RWPE2 (cell line): ENCODE measurements at regions not wholly inside any gene's neighbourhood (a gene's known extent, or its start where the extent isn't known, plus 50 kb on each side); places are given as distances from the start of the nearest gene placed in this dataset.

Experiments used
- ATAC-seq: fragments of 200-7000 bp; cut with Tn5 transposase; 3 replicates; pipeline ENCODE4 v1.9.1; 2021; ENCODE audit warnings: low read depth
- DNase-seq: peaks from one replicate; pipeline ENCODE4 v3.0.0-alpha.2; 2020; ENCODE audit warnings: low spot score
- H3K27ac ChIP-seq: fragments of 450-650 bp; 2 replicates; pipeline ENCODE4 v1.5.1; 2017; ENCODE audit warnings: mild to moderate bottlenecking; ENCODE audit not compliant: poor library complexity, severe bottlenecking
- H3K27me3 ChIP-seq: fragments of 250-450 bp; sonication (Bioruptor Pico); 2 replicates; pipeline ENCODE4 v1.5.1; 2021; ENCODE audit warnings: mild to moderate bottlenecking, moderate library complexity; ENCODE audit not compliant: insufficient read depth, poor library complexity, severe bottlenecking
- H3K36me3 ChIP-seq: fragments of 250-450 bp; sonication (Bioruptor Pico); 2 replicates; pipeline ENCODE4 v1.5.1; 2020; ENCODE audit warnings: low read depth, mild to moderate bottlenecking, moderate library complexity
- H3K4me1 ChIP-seq: fragments of 250-450 bp; sonication (Bioruptor Pico); 2 replicates; pipeline ENCODE4 v1.5.1; 2021; ENCODE audit warnings: mild to moderate bottlenecking, moderate library complexity; ENCODE audit not compliant: insufficient read depth, poor library complexity, severe bottlenecking
- H3K4me3 ChIP-seq: fragments of 250-450 bp; sonication (Bioruptor Pico); 2 replicates; pipeline ENCODE4 v1.5.1; 2021; ENCODE audit warnings: mild to moderate bottlenecking, moderate library complexity; ENCODE audit not compliant: severe bottlenecking
- H3K9me3 ChIP-seq: fragments of 250-450 bp; sonication (Bioruptor Pico); 2 replicates; pipeline ENCODE4 v1.5.1; 2021; ENCODE audit warnings: mild to moderate bottlenecking, moderate library complexity; ENCODE audit not compliant: severe bottlenecking
- TF ChIP-seq, protein P1 (sequence below): fragments of 450-650 bp; IDR thresholded peaks from one replicate; pipeline ENCODE4 v1.5.1; 2017; ENCODE audit warnings: mild to moderate bottlenecking, moderate library complexity; ENCODE audit not compliant: poor library complexity, severe bottlenecking

- Histone ChIP-seq H3K4me1 (no peaks in the 10 kb centered on the region), H3K27ac (no peak overlapping the region), H3K36me3 (no peaks in the 10 kb centered on the region), H3K9me3 (no peaks in the 10 kb centered on the region), H3K4me3 (no peak overlapping the region), H3K27me3 (no peaks in the 10 kb centered on the region)
- ATAC-seq = no peak
- no peak for DNase-seq
- TF ChIP-seq, protein P1, sequence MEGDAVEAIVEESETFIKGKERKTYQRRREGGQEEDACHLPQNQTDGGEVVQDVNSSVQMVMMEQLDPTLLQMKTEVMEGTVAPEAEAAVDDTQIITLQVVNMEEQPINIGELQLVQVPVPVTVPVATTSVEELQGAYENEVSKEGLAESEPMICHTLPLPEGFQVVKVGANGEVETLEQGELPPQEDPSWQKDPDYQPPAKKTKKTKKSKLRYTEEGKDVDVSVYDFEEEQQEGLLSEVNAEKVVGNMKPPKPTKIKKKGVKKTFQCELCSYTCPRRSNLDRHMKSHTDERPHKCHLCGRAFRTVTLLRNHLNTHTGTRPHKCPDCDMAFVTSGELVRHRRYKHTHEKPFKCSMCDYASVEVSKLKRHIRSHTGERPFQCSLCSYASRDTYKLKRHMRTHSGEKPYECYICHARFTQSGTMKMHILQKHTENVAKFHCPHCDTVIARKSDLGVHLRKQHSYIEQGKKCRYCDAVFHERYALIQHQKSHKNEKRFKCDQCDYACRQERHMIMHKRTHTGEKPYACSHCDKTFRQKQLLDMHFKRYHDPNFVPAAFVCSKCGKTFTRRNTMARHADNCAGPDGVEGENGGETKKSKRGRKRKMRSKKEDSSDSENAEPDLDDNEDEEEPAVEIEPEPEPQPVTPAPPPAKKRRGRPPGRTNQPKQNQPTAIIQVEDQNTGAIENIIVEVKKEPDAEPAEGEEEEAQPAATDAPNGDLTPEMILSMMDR = no peak
Observed at GRCh38 chr11:96967616-96968015, 577.8 kb downstream of the JRKL start.

GRCh38 chr11:96969251-96969650, 579.4 kb downstream of the JRKL start:
- Histone ChIP-seq H3K27ac (no peak overlapping the region), H3K27me3 (no peaks in the 10 kb centered on the region), H3K4me3 (no peak overlapping the region), H3K9me3 (no peaks in the 10 kb centered on the region), H3K36me3 (no peaks in the 10 kb centered on the region), H3K4me1 (no peaks in the 10 kb centered on the region)
- TF ChIP-seq, protein P1 = no peak
- DNase-seq = no peak
- peak; percentile 50; the same call in 2 of the 3 replicates for ATAC-seq

GRCh38 chr11:96978751-96979150, 588.9 kb downstream of the JRKL start:
- Histone ChIP-seq H3K4me1 (no peaks in the 10 kb centered on the region), H3K36me3 (no peaks in the 10 kb centered on the region), H3K4me3 (no peak overlapping the region), H3K9me3 (no peaks in the 10 kb centered on the region), H3K27ac (no peak overlapping the region), H3K27me3 (no peaks in the 10 kb centered on the region)
- DNase-seq = no peak
- TF ChIP-seq, protein P1 = no peak
- ATAC-seq = no peak

- no peak overlapping the region for H3K4me3 ChIP-seq
- no peaks in the 10 kb centered on the region for H3K4me1 ChIP-seq
- H3K27ac ChIP-seq = no peak overlapping the region
- ATAC-seq (no peak), DNase-seq (no peak)
- TF ChIP-seq, protein P1 = no peak
- H3K27me3 ChIP-seq = no peaks in the 10 kb centered on the region
- H3K9me3 ChIP-seq = no peaks in the 10 kb centered on the region
- H3K36me3 ChIP-seq = no peaks in the 10 kb centered on the region
Observed at GRCh38 chr11:96986516-96986915, 596.7 kb downstream of the JRKL start.

- H3K36me3 ChIP-seq = no peaks in the 10 kb centered on the region
- ATAC-seq (no peak), DNase-seq (no peak)
- peaks cover 2% of the 10 kb centered on the region for H3K27me3 ChIP-seq
- no peak overlapping the region for H3K27ac ChIP-seq
- no peaks in the 10 kb centered on the region for H3K9me3 ChIP-seq
- TF ChIP-seq, protein P1 = no peak
- no peak overlapping the region for H3K4me3 ChIP-seq
- no peaks in the 10 kb centered on the region for H3K4me1 ChIP-seq
Observed at GRCh38 chr11:96990914-96991313, 601.1 kb downstream of the JRKL start.
